ENCODE measurements at regions not wholly inside any gene's neighbourhood (a gene's known extent, or its start where the extent isn't known, plus 50 kb on each side); places are given as distances from the start of the nearest gene placed in this dataset.

GRCh38 chr12:127272864-127273263 lies 994.1 kb upstream of the TMEM132C start:
- H3K27me3 ChIP-seq (ENCODE audit: insufficient read depth, poor library complexity, severe bottlenecking) = no peaks in the 10 kb centered on the region
- DNase-seq (ENCODE audit: low read depth in 1 of 2, low spot score in 1 of 2) = no peak
- no peak overlapping the region for H3K4me3 ChIP-seq (replicated peaks; ENCODE audit: insufficient read depth, low read length)
- no peak for TF ChIP-seq CTCF (IDR thresholded peaks at IDR 0.05; ENCODE audit: insufficient read depth, low read length)
- no peak for TF ChIP-seq GABPA (IDR thresholded peaks at IDR 0.05; ENCODE audit: low read depth)
- no peak for TF ChIP-seq SPI1 (IDR thresholded peaks at IDR 0.05; ENCODE audit: borderline replicate concordance, low read depth)
- no peak for TF ChIP-seq POLR2AphosphoS5 (IDR thresholded peaks at IDR 0.05; ENCODE audit: low read depth)
- TF ChIP-seq REST (IDR thresholded peaks at IDR 0.05; ENCODE audit: insufficient replicate concordance, low read depth) = no peak
- no peak overlapping the region for H3K27ac ChIP-seq (replicated peaks)

- Histone ChIP-seq H3K4me3 (replicated peaks; ENCODE audit: insufficient read depth, low read length) (no peak overlapping the region), H3K27ac (replicated peaks) (no peak overlapping the region), H3K27me3 (ENCODE audit: insufficient read depth, poor library complexity, severe bottlenecking) (no peaks in the 10 kb centered on the region)
- DNase-seq (ENCODE audit: low read depth in 1 of 2, low spot score in 1 of 2) = no peak
- TF ChIP-seq POLR2AphosphoS5 (IDR thresholded peaks at IDR 0.05; ENCODE audit: low read depth) = no peak
- no peak for TF ChIP-seq SPI1 (IDR thresholded peaks at IDR 0.05; ENCODE audit: borderline replicate concordance, low read depth)
- no peak for TF ChIP-seq CTCF (IDR thresholded peaks at IDR 0.05; ENCODE audit: insufficient read depth, low read length)
- TF ChIP-seq GABPA (IDR thresholded peaks at IDR 0.05; ENCODE audit: low read depth) = no peak
- no peak for TF ChIP-seq REST (IDR thresholded peaks at IDR 0.05; ENCODE audit: insufficient replicate concordance, low read depth)
These were observed 993.3 kb upstream of the TMEM132C start for GRCh38 chr12:127273626-127274025.

- Histone ChIP-seq H3K4me3 (replicated peaks; ENCODE audit: insufficient read depth, low read length) (no peak overlapping the region), H3K27ac (replicated peaks) (no peak overlapping the region), H3K27me3 (ENCODE audit: insufficient read depth, poor library complexity, severe bottlenecking) (no peaks in the 10 kb centered on the region)
- no peak for DNase-seq (ENCODE audit: low read depth in 1 of 2, low spot score in 1 of 2)
- TF ChIP-seq GABPA (IDR thresholded peaks at IDR 0.05; ENCODE audit: low read depth) (no peak), CTCF (IDR thresholded peaks at IDR 0.05; ENCODE audit: insufficient read depth, low read length) (no peak), REST (IDR thresholded peaks at IDR 0.05; ENCODE audit: insufficient replicate concordance, low read depth) (no peak), POLR2AphosphoS5 (IDR thresholded peaks at IDR 0.05; ENCODE audit: low read depth) (no peak), SPI1 (IDR thresholded peaks at IDR 0.05; ENCODE audit: borderline replicate concordance, low read depth) (no peak)
These were observed 991.6 kb upstream of the TMEM132C start for GRCh38 chr12:127275416-127275815.

All from HL-60 (cell line).